ENCODE measurements at regions not wholly inside any gene's neighbourhood (a gene's known extent, or its start where the extent isn't known, plus 50 kb on each side); places are given as distances from the start of the nearest gene placed in this dataset.
A peak's percentile ranks its signal among the peaks of the same experiment; 100 is the strongest.

GRCh38 chr11:86179646-86180064, 64.9 kb upstream of the EED start:
- ChIA-PET POLR2A (no interaction called here), CTCF (no interaction called here)
- H3K4me1 ChIP-seq (ENCODE audit: control insufficient read depth, insufficient read depth, low read length) = peaks cover 3% of the 10 kb centered on the region; the same call in 1 of the 2 replicates
- TF ChIP-seq TCF7L2 (IDR thresholded peaks at IDR 0.05; ENCODE audit: low read depth, low read length) (peak; percentile 80; the same call in 1 of the 2 replicates), CTCF (IDR thresholded peaks at IDR 0.05) (no peak)
- BruUV-seq (replicated peaks) = no TSS peak
- no peak for DNase-seq (ENCODE audit: low read depth, low spot score)
- H3K36me3 ChIP-seq (ENCODE audit: control insufficient read depth, insufficient read depth, low read length) = no peaks in the 10 kb centered on the region
- no peak overlapping the region for H3K27ac ChIP-seq (ENCODE audit: low read length)
- H3K27me3 ChIP-seq (ENCODE audit: control insufficient read depth, insufficient read depth, low read length) = no peaks in the 10 kb centered on the region
- H3K9me3 ChIP-seq (ENCODE audit: control insufficient read depth, insufficient read depth, low read depth, low read length) = no peaks in the 10 kb centered on the region
- ATAC-seq = no peak
- in situ Hi-C loops (cut with HindIII; ENCODE audit: low pct_unique_long_range_greater_than_20kb, low sequenced_read_pairs) = no loop called here
- intact Hi-C loops (cut with micrococcal nuclease; ENCODE audit: unreplicated experiment) = no loop called here
- H3K4me3 ChIP-seq (ENCODE audit: low read depth in 2 of 2, low read length in 2 of 2) = no peak overlapping the region

GRCh38 chr11:86177302-86177701, 67.3 kb upstream of the EED start:
- TF ChIP-seq CTCF (IDR thresholded peaks at IDR 0.05) (no peak), POLR2AphosphoS5 (IDR thresholded peaks at IDR 0.05; ENCODE audit: low read depth, low read length) (no peak), TCF7L2 (IDR thresholded peaks at IDR 0.05; ENCODE audit: low read depth, low read length) (no peak), REST (IDR thresholded peaks at IDR 0.05; ENCODE audit: insufficient read depth in 1 of 2, low read depth in 2 of 2, low read length in 1 of 2) (no peak), SIN3A (IDR thresholded peaks at IDR 0.05; ENCODE audit: borderline replicate concordance, insufficient read depth, low read depth, low read length) (no peak)
- no peak overlapping the region for H3K4me3 ChIP-seq (ENCODE audit: low read depth in 2 of 2, low read length in 2 of 2)
- ChIA-PET CTCF (no interaction called here), POLR2A (no interaction called here)
- no peaks in the 10 kb centered on the region for H3K27me3 ChIP-seq (ENCODE audit: control insufficient read depth, insufficient read depth, low read length)
- peaks cover 11% of the 10 kb centered on the region for H3K4me1 ChIP-seq (ENCODE audit: control insufficient read depth, insufficient read depth, low read length)
- H3K36me3 ChIP-seq (ENCODE audit: control insufficient read depth, insufficient read depth, low read length) = no peaks in the 10 kb centered on the region
- no peak for DNase-seq (ENCODE audit: low read depth, low spot score)
- no peak for ATAC-seq
- intact Hi-C loops (cut with micrococcal nuclease; ENCODE audit: unreplicated experiment) (no loop called here), in situ Hi-C loops (cut with HindIII; ENCODE audit: low pct_unique_long_range_greater_than_20kb, low sequenced_read_pairs) (no loop called here)
- no peaks in the 10 kb centered on the region for H3K9me3 ChIP-seq (ENCODE audit: control insufficient read depth, insufficient read depth, low read depth, low read length)
- BruUV-seq (replicated peaks) = no TSS peak
- H3K27ac ChIP-seq (ENCODE audit: low read length) = no peak overlapping the region

Measured in Panc1 (cell line).